RCC 7860 (cell line): ENCODE measurements at regions not wholly inside any gene's neighbourhood (a gene's known extent, or its start where the extent isn't known, plus 50 kb on each side); places are given as distances from the start of the nearest gene placed in this dataset.

Experiments
- DNase-seq: peaks from one replicate; pipeline ENCODE4 v3.0.0-alpha.2; 2015; ENCODE audit warnings: low spot score
- FAIRE-seq: peaks from 2 replicates; lab custom pipeline; 2012; peaks lifted over from hg19 to GRCh38; lab: Jason Lieb, UNC

- DNase-seq (no peak), FAIRE-seq (no peak)
Observed at GRCh38 chr13:84049443-84050219, 167.4 kb upstream of the SLITRK1 start.

DNA sequence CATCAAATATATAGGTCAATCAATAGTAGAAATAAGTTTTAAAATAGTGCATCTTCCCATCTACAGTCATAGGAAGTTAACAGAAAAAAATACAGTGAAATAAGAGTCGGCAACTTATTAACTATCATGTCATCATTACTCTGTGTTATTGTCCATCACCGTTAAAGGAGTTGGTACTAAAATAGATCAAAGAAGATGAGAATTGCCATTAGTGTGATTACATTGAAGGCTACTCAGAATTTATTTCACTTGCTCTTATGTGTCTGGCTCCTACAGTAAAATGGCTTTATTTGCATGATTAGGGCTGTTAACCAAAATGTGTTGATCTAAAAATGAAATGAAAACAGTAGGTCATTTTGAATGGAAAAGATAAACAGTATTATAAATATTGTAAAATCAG is 162.5 kb upstream of the SLITRK1 start:
- no peak for FAIRE-seq
- DNase-seq: no peak

DNA sequence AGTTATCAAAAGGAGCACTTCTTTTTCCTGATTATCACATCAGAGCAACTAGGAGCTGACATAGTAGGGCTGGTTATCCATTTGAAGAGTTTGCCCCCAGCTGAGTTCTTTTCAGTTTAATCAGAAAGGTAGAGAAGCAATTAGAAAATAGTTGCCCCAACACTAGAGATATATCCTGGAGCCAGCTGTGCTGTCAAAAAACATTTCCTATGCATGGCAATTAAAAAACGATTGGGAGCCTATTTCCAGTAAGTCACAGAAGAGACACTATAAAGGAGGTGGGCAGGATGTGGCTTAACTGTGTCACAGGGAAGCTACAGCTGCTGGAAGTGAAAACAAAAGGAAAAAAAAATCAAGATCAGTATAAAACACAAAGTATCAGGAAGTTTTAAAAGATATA is 155.7 kb upstream of the SLITRK1 start:
- FAIRE-seq (no peak), DNase-seq (no peak)

DNA sequence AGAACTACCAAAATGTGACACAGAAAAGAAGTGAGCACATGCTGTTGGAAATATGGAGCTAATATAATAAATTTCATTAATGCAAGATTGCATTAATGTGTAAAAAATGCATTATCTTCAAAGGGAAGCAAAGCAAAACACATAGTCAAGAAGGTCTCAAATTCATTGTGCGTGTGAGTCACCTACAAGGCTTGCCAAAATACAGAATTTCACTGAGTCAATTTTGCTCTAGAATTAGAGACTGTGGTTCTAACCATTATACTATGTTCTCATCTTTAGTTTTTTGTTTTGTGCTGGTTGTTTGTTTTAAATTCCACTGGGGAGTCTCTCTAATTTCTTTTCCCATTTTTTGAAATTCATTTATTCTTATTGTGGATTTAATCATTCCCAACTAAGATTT is 149.8 kb upstream of the SLITRK1 start:
- FAIRE-seq: no peak
- no peak for DNase-seq

- DNase-seq (no peak), FAIRE-seq (no peak)
Observed at GRCh38 chr13:84031120-84031519, 148.8 kb upstream of the SLITRK1 start.

GRCh38 chr13:84029396-84029795 is 147.1 kb upstream of the SLITRK1 start:
- FAIRE-seq: no peak
- no peak for DNase-seq

GRCh38 chr13:84025824-84026223 is 143.6 kb upstream of the SLITRK1 start:
- FAIRE-seq: no peak
- no peak for DNase-seq

DNA sequence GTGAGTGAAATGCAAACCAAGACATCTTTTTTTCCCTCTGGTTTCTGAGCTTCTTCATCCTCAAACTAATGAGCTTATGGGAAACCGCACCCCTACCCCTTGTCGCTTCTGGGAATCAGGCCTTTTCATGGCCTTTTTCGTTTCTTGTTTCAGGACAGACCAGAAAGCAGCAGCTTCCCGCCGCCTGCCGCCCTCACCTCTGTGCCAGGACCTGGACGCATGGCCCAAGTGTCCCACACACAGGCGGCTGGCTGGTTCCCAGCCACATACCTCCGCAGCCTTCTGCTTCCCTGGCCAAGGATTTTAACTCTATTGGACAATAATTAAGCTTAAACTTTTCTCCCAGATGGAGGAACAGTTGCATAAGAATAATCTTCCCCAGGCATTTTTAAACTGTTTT is 114.1 kb upstream of the SLITRK1 start:
- no peak for FAIRE-seq
- DNase-seq: no peak

- no peak for FAIRE-seq
- DNase-seq: peak; percentile 41
Observed at GRCh38 chr13:83995930-83996329, 113.7 kb upstream of the SLITRK1 start.

GRCh38 chr13:83992566-83993358 is 110.5 kb upstream of the SLITRK1 start:
- FAIRE-seq: no peak
- DNase-seq: no peak

DNA sequence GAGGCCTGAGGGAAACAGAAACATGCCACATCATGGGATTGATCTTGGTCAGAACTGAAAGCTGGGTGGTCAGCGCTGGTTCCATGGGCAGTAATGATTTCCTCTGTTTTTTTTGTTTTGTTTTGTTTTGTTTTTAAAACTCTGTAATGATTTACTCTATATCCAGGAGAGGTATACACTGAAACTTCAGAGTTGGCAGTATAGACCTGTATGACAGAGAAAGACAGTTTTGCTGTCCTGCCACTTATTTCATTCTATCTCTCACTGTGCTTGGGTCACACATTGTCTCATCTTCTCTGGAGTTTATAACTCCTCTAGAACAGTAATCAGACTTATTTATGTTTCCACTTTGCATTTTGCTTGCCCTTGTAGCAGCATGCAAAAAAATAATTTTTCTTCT is 105.1 kb upstream of the SLITRK1 start:
- DNase-seq (no peak), FAIRE-seq (no peak)

DNA sequence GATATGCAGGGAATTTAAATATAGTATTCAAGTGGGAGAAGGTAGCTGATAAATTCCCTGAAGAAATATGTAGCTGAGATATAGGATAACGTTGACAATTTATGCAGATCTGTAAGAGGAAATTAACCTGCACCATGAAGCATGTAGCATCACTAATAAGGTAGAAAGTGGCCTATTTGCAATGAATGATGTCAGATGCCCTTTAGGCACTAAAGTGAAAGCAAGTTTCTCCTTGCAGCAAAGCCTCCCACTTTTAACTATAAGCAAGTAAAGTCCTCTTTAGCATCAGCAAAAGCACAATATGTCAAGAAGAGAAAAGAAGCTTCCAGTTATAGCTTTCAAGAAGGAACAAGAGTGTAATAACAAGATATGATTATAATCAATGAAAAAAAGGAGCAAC is 102.5 kb upstream of the SLITRK1 start:
- FAIRE-seq (no peak), DNase-seq (no peak)

DNA sequence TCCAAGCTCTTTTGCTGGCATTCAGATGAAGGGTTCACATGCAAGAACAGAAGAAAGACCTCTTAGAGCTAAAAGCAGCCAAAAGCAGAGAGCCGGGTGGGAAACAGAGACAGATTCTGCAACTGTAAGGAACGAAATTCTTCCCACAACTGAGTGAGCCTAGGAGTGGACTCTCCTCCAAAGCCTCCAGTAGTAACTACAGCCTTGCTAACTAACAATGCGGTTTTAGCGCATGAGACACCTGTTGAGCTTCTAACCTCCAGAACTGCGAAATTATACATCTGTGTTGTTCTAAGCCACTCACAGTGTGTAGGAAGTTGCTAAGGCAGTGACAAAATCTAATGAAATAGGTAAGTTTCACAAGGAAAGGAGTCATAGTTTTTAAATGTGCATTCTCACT is 98.1 kb upstream of the SLITRK1 start:
- no peak for FAIRE-seq
- DNase-seq: no peak

- DNase-seq (no peak), FAIRE-seq (no peak)
Observed at GRCh38 chr13:83975655-83976165, 93.4 kb upstream of the SLITRK1 start.

GRCh38 chr13:83958531-83958930 is 76.3 kb upstream of the SLITRK1 start:
- DNase-seq (no peak), FAIRE-seq (no peak)

GRCh38 chr13:83955011-83955410 is 72.7 kb upstream of the SLITRK1 start:
- no peak for FAIRE-seq

GRCh38 chr13:83953916-83954315 is 71.6 kb upstream of the SLITRK1 start:
- DNase-seq (no peak), FAIRE-seq (no peak)

More at GRCh38 chr13:83955011-83955410, 72.7 kb upstream of the SLITRK1 start:
- DNase-seq: no peak

GRCh38 chr13:83950293-83950692 is 68.0 kb upstream of the SLITRK1 start:
- DNase-seq (no peak), FAIRE-seq (no peak)

- FAIRE-seq (no peak), DNase-seq (no peak)
Observed at GRCh38 chr13:83943530-83944279, 61.4 kb upstream of the SLITRK1 start.

GRCh38 chr13:83941701-83942335 is 59.5 kb upstream of the SLITRK1 start:
- FAIRE-seq (no peak), DNase-seq (no peak)

DNA sequence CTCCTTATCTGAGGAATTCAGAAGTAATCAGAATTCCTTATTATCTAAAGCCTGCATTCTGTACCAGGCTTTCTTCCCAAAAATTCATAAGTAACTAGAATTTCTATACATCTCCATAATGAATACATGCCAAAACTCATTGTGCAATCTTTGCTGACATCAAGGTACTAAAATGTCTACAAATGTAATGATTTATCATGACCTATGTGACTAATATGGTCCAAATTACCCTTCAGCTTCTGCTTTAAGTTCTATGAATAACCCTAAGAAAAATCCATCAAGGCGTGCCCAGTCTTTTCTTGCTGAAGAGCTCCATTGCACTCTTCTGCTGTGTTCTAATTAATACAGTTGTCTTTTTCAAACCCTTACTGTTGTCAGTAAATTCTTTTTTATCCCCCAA is 58.5 kb upstream of the SLITRK1 start:
- no peak for DNase-seq
- FAIRE-seq: no peak
